Neutrophil (primary cell): ENCODE measurements at regions not wholly inside any gene's neighbourhood (a gene's known extent, or its start where the extent isn't known, plus 50 kb on each side); places are given as distances from the start of the nearest gene placed in this dataset.

Source experiments
- H3K27ac ChIP-seq: fragments of 200-600 bp; sonication (generic); 2 replicates; pipeline ENCODE4 v1.5.1; 2016; ENCODE audit warnings: mild to moderate bottlenecking, moderate library complexity
- H3K27me3 ChIP-seq: fragments of 200-600 bp; sonication (generic); 2 replicates; pipeline ENCODE4 v1.6.0; 2016; ENCODE audit warnings: mild to moderate bottlenecking
- H3K36me3 ChIP-seq: fragments of 200-600 bp; sonication (generic); 2 replicates; pipeline ENCODE4 v1.5.1; 2017
- H3K4me1 ChIP-seq, 2 experiments: fragments of 200-600 bp in 1 of 2; sonication (generic) in 1 of 2; 1 replicate in 1 of 2; 2 replicates in 1 of 2; pipeline versions ENCODE4 v1.5.1 to v1.6.1; 2013 to 2016; ENCODE audit warnings: low read depth in 1 of 2, low read length in 1 of 2, mild to moderate bottlenecking in 1 of 2, moderate library complexity in 1 of 2; ENCODE audit not compliant: control insufficient read depth in 1 of 2, insufficient read depth in 1 of 2
- H3K4me3 ChIP-seq, 2 experiments: fragments of 200-600 bp in 1 of 2; sonication (generic) in 1 of 2; 1 replicate in 1 of 2; 2 replicates in 1 of 2; pipeline ENCODE4 v1.5.1; 2013 to 2016; ENCODE audit warnings: low read depth in 1 of 2, low read length in 1 of 2, mild to moderate bottlenecking in 1 of 2, moderate library complexity in 1 of 2
- H3K9me3 ChIP-seq: fragments of 200-600 bp; sonication (generic); 2 replicates; pipeline ENCODE4 v1.5.1; 2016
- CTCF ChIP-seq: fragments of 200-600 bp; sonication (generic); IDR thresholded peaks from 2 replicates; pipeline ENCODE4 v1.5.1; 2016; ENCODE audit warnings: antibody characterized with exemption

- no peaks in the 10 kb centered on the region for H3K36me3 ChIP-seq
- H3K9me3 ChIP-seq = no peaks in the 10 kb centered on the region
- TF ChIP-seq CTCF = no peak
- no peaks in the 10 kb centered on the region for H3K27me3 ChIP-seq
- H3K4me1 ChIP-seq = no peaks in the 10 kb centered on the region
- no peak overlapping the region for H3K27ac ChIP-seq
- no peak overlapping the region for H3K4me3 ChIP-seq
These were observed 49.7 kb downstream of the KLF12 start for GRCh38 chr13:74084375-74084935.

DNA sequence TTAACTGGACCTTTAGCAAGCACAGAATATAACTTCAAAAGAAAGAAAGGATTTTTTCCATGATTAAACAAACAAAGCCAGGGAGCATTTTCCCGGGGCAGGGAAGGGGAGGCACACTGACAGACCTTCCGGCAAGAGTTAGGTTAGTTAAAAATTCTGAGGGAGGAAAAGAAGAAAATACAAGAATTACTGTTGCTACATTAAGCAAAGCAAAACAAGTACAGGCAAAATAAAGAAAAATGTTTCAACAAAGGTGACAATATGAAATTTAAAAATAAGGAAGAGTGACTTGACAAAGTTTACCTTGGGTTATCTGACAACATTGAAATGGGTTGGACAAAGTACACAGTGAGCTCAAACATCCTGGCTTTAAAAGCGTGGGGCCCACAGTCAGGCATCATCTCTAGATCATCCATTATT lies 51.5 kb downstream of the KLF12 start:
- Histone ChIP-seq H3K27ac (no peak overlapping the region), H3K9me3 (no peaks in the 10 kb centered on the region), H3K4me3 (no peak overlapping the region), H3K36me3 (no peaks in the 10 kb centered on the region), H3K27me3 (no peaks in the 10 kb centered on the region), H3K4me1 (no peaks in the 10 kb centered on the region)
- TF ChIP-seq CTCF = no peak

DNA sequence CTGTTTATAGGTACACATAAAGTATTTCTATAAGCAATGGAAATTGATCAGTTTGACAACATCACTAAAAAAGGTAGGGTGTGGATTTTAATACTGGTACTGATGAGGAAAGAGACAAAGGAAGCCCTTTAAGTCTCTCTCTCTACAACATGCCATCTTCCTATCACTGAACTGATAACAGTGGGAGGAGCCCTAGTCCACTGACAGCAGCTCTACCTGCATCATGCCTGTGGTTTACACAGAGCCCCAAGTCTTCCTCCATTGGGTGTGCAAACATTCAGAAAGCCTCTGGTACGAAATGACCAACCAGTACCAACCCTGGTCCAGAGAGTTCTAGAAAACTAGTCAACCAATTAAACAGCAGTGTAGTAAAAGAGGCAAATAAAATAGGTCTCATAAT lies 53.4 kb downstream of the KLF12 start:
- Histone ChIP-seq H3K27me3 (no peaks in the 10 kb centered on the region), H3K27ac (no peak overlapping the region), H3K4me1 (no peaks in the 10 kb centered on the region), H3K36me3 (no peaks in the 10 kb centered on the region), H3K4me3 (no peak overlapping the region), H3K9me3 (no peaks in the 10 kb centered on the region)
- no peak for TF ChIP-seq CTCF

- Histone ChIP-seq H3K4me3 (no peak overlapping the region), H3K27ac (no peak overlapping the region), H3K9me3 (no peaks in the 10 kb centered on the region), H3K27me3 (no peaks in the 10 kb centered on the region), H3K36me3 (no peaks in the 10 kb centered on the region), H3K4me1 (no peaks in the 10 kb centered on the region)
- TF ChIP-seq CTCF = no peak
These were observed 56.4 kb downstream of the KLF12 start for GRCh38 chr13:74077792-74078191.

DNA sequence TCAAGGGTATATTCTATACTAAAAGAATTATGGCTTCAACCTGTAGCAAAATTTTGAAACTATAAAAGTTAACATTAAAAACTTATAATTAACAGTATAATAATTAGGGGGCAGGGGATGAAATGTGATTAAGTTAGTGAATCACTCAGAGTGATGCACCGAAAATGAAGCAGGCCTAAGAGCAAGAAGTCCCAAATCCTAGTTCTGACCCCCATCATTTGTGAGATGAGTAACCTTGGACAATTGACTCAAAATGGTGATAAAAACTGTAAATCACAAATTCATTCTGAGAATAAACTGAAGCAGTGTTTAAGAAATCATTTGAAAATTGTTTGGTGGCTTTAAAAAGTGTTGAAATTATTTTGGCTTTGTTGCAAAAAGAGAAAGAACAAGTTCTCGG lies 56.8 kb downstream of the KLF12 start:
- Histone ChIP-seq H3K9me3 (no peaks in the 10 kb centered on the region), H3K27me3 (no peaks in the 10 kb centered on the region), H3K27ac (no peak overlapping the region), H3K4me3 (no peak overlapping the region), H3K36me3 (no peaks in the 10 kb centered on the region), H3K4me1 (no peaks in the 10 kb centered on the region)
- no peak for TF ChIP-seq CTCF

- Histone ChIP-seq H3K4me3 (no peak overlapping the region), H3K27me3 (no peaks in the 10 kb centered on the region), H3K4me1 (no peaks in the 10 kb centered on the region), H3K27ac (no peak overlapping the region), H3K36me3 (no peaks in the 10 kb centered on the region), H3K9me3 (no peaks in the 10 kb centered on the region)
- TF ChIP-seq CTCF = no peak
These were observed 59.5 kb downstream of the KLF12 start for GRCh38 chr13:74074723-74075122.
